Heart right ventricle (tissue), 16 donors: ENCODE measurements at regions not wholly inside any gene's neighbourhood (a gene's known extent, or its start where the extent isn't known, plus 50 kb on each side); places are given as distances from the start of the nearest gene placed in this dataset.
"Not testable (repeated sequence)": the region's sequence is repeated elsewhere in the genome, so short reads cannot be mapped to it uniquely, and the experiment has no call there.

Source experiments
- ATAC-seq, 8 donors: fragments of 200-7000 bp; cut with Tn5 transposase; one replicate each; pipeline ENCODE4 v1.9.1; 2020; ENCODE audit warnings: mild to moderate bottlenecking in 8 of 8, moderate library complexity in 8 of 8, moderate number of reproducible peaks in 1 of 8
- DNase-seq, 2 donors: peaks; one replicate each; pipeline ENCODE4 v3.0.0-alpha.2; 2020
- H3K27ac ChIP-seq, 10 donors: fragments of 200-600 bp; sonication (generic) in 2 of 10; one replicate each; pipeline versions ENCODE4 v1.5.0 to v1.8.0; 2020 to 2022; ENCODE audit warnings: mild to moderate bottlenecking in 3 of 10
- H3K27me3 ChIP-seq, 7 donors: fragments of 200-600 bp; one replicate each; pipeline ENCODE4 v1.8.0; 2021 to 2022; ENCODE audit warnings: mild to moderate bottlenecking in 2 of 7
- H3K36me3 ChIP-seq, 9 donors: fragments of 200-600 bp; sonication (generic) in 1 of 9; one replicate each; pipeline versions ENCODE4 v1.5.0 to v1.8.0; 2020 to 2022; ENCODE audit warnings: mild to moderate bottlenecking in 2 of 9
- H3K4me1 ChIP-seq, 9 donors: fragments of 200-600 bp; sonication (generic) in 1 of 9; one replicate each; pipeline versions ENCODE4 v1.5.0 to v1.8.0; 2020 to 2022; ENCODE audit warnings: mild to moderate bottlenecking in 4 of 9
- H3K4me3 ChIP-seq, 10 donors: fragments of 200-600 bp; sonication (generic) in 2 of 10; one replicate each; pipeline versions ENCODE4 v1.5.0 to v1.8.0; 2020 to 2022; ENCODE audit warnings: mild to moderate bottlenecking in 7 of 10, moderate library complexity in 2 of 10
- H3K9me3 ChIP-seq, 11 donors: fragments of 200-600 bp in 10 of 11; sonication (generic) in 2 of 11; one replicate each; pipeline versions ENCODE4 v1.5.0 to v1.8.0; 2013 to 2022; ENCODE audit warnings: mild to moderate bottlenecking in 2 of 11, control low read depth in 1 of 11, moderate library complexity in 1 of 11
- CTCF ChIP-seq, 9 donors: fragments of 200-600 bp; sonication (generic) in 2 of 9; IDR thresholded peaks; one replicate each; pipeline versions ENCODE4 v1.5.0 to v1.8.0; 2021 to 2022; ENCODE audit warnings: antibody characterized with exemption in 9 of 9, mild to moderate bottlenecking in 5 of 9, moderate library complexity in 1 of 9
- WGBS, 2 donors: extraction: QIAGEN DNeasy Blood & Tissue Kit; methylation state at CpG; one replicate each; pipeline ENCODE4 v1.1.7; 2013; ENCODE audit warnings: inconsistent platforms in 1 of 2; 5-methylcytosine and 5-hydroxymethylcytosine counted together
- intact Hi-C, 10 donors: fragments of 100-400 bp; cut with DNase I; formaldehyde crosslinking; loops; one replicate each; pipeline versions ENCODE4 v1.11.1 to v1.14.2; 2022
- donor health status: Arrhythmogenic right ventricular cardiomyopathy.
- donor health status: ischemic (EF 13 %, LVEDD 7.1; RV severe dilation, severe dysfunction).
- donor health status: healthy with polysubstance abuse.
- donor health status: DM: no; HTN: yes; CAD: no.
- donor health status: DM: no; HTN: no; CAD: no.
- donor health status: ischemic (EF 25% LVEDD 6.9; RV normal size, moderate dysfunction).
- donor health status: ischemic (EF 25% LVEDD 5.7; RV mildly dilated, moderate dysfunction).
- donor health status: healthy.
- donor health status: DM: yes; HTN: yes; CAD: no.
- donor health status: Ischemic cardiomyopathy.
- donor health status: ischemic (EF 35%, LVEDD 5.7; RV mildly dilated, moderate dysfunction).
- donor health status: nonischemic (EF 11% LVEDD 7.7; RV severe dilation, severe dysfunction).
- donor health status: DM: yes; HTN: yes; CAD: no.
- donor health status: PGD.
- donor health status: ischemic (EF 29% LVEDD 5.4; RV normal size, mild dysfunction).
- donor health status: nonischemic (EF 23%, LVEDD 6.1; RV moderate dilation, normal function).

- H3K9me3 ChIP-seq, result peaks cover 0 to 15% (median 0%) of the 10 kb centered on the region in 11 donors
- H3K27me3 ChIP-seq, result no peaks in the 10 kb centered on the region
- H3K4me1 ChIP-seq, result peaks cover 0 to 24% (median 0%) of the 10 kb centered on the region in 9 donors
- no peak overlapping the region for H3K4me3 ChIP-seq
- no peak for ATAC-seq
- H3K36me3 ChIP-seq, result no peaks in the 10 kb centered on the region
- no peak overlapping the region for H3K27ac ChIP-seq
- 69 to 86% methylated on average over 2 of the region's 2 CpGs for WGBS, 2 donors
- no peak for TF ChIP-seq CTCF (IDR thresholded peaks at IDR 0.05)
- no peak for DNase-seq
- intact Hi-C loops, result no loop called here
These were observed 62.3 kb upstream of the RELL1 start for GRCh38 chr4:37748485-37748884.

- Histone ChIP-seq H3K4me3 (no peak overlapping the region), H3K36me3 (no peaks in the 10 kb centered on the region), H3K27me3 (no peaks in the 10 kb centered on the region), H3K9me3 (peaks cover 0 to 15% (median 0%) of the 10 kb centered on the region in 11 donors), H3K27ac (no peak overlapping the region), H3K4me1 (peaks cover 0 to 18% (median 0%) of the 10 kb centered on the region in 9 donors)
- 66 to 73% methylated on average over 6 of the region's 6 CpGs for WGBS, 2 donors
- ATAC-seq, result no peak
- no peak for DNase-seq
- TF ChIP-seq CTCF (IDR thresholded peaks at IDR 0.05), result no peak
- intact Hi-C loops, result no loop called here
These were observed 61.7 kb upstream of the RELL1 start for GRCh38 chr4:37747772-37748330.

- H3K27me3 ChIP-seq, ATAC-seq, H3K27ac ChIP-seq, intact Hi-C loops, H3K36me3 ChIP-seq, H3K4me3 ChIP-seq, DNase-seq: not testable (repeated sequence)
- H3K4me1 ChIP-seq, result peaks cover 0 to 17% (median 0%) of the 10 kb centered on the region in 9 donors
- peaks cover 0 to 15% (median 0%) of the 10 kb centered on the region in 11 donors for H3K9me3 ChIP-seq
- WGBS, 2 donors, result 85 to 88% methylated on average over 5 of the region's 5 CpGs
These were observed 60.7 kb upstream of the RELL1 start for GRCh38 chr4:37746852-37747251.

GRCh38 chr4:37745946-37746345 is 59.8 kb upstream of the RELL1 start:
- Histone ChIP-seq H3K27ac (no peak overlapping the region), H3K4me3 (no peak overlapping the region), H3K36me3 (no peaks in the 10 kb centered on the region), H3K9me3 (peaks cover 0 to 15% (median 0%) of the 10 kb centered on the region in 11 donors), H3K27me3 (no peaks in the 10 kb centered on the region), H3K4me1 (peaks cover 0 to 17% (median 0%) of the 10 kb centered on the region in 9 donors)
- ATAC-seq (no peak), DNase-seq (no peak)
- intact Hi-C loops, result no loop called here
- no peak for TF ChIP-seq CTCF (IDR thresholded peaks at IDR 0.05)

- Histone ChIP-seq H3K4me1 (peaks cover 0 to 3% (median 0%) of the 10 kb centered on the region in 9 donors), H3K27ac (no peak overlapping the region), H3K27me3 (no peaks in the 10 kb centered on the region), H3K36me3 (no peaks in the 10 kb centered on the region), H3K4me3 (no peak overlapping the region), H3K9me3 (peaks cover 0 to 8% (median 0%) of the 10 kb centered on the region in 11 donors)
- 35 to 96% methylated on average over 1 of the region's 1 CpG for WGBS, 2 donors
- no peak for DNase-seq
- TF ChIP-seq CTCF (IDR thresholded peaks at IDR 0.05), result no peak
- intact Hi-C loops, result no loop called here
- ATAC-seq, result no peak
These were observed 56.0 kb upstream of the RELL1 start for GRCh38 chr4:37742149-37742548.
